ENCODE measurements at regions not wholly inside any gene's neighbourhood (a gene's known extent, or its start where the extent isn't known, plus 50 kb on each side); places are given as distances from the start of the nearest gene placed in this dataset.

DNA sequence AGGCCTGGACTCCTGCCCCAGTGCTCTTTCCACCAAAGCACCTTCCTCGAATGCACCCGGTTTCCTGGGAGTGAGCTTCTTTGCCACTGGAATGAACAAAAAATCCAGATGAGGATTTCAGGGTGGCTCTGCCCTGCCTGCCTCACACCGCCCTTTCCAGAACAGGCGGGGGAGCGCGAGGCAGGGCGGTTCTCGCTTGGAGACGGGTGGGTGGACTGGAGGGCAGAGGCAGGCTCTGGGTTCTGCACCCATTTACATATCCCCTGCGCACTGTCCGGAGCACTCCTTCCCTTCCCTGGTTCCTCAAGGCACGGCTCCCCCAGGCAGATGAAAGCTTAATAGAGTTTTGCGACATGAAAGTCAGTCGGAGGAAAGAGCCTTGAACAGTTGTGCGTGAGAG lies 69.7 kb upstream of the DLK1 start:
- Histone ChIP-seq H3K9me3 (ENCODE audit: control insufficient read depth in 4 of 4, insufficient read depth in 3 of 4, low read length in 3 of 4) (no peaks in the 10 kb centered on the region), H3K4me1 (ENCODE audit: control insufficient read depth in 5 of 5, insufficient read depth in 5 of 5, low read length in 5 of 5) (peaks cover 0 to 9% (median 0%) of the 10 kb centered on the region in 5 donors), H3K4me3 (no peak overlapping the region), H3K9ac (ENCODE audit: insufficient read depth in 1 of 2, low read length in 2 of 2) (no peak overlapping the region), H3K36me3 (ENCODE audit: control insufficient read depth in 4 of 4, insufficient read depth in 4 of 4, low read length in 4 of 4) (no peaks in the 10 kb centered on the region), H3K27ac (ENCODE audit: low read depth in 1 of 2, low read length in 1 of 2) (no peak overlapping the region), H3K27me3 (ENCODE audit: control insufficient read depth in 3 of 3, insufficient read depth in 3 of 3, low read length in 2 of 3) (peaks cover 0 to 20% (median 0%) of the 10 kb centered on the region in 3 donors)
- WGBS, 2 donors = 87 to 88% methylated on average over 15 of the region's 15 CpGs
- no peak for ATAC-seq (ENCODE audit: insufficient read depth, low FRiP score)
- TF ChIP-seq, protein P1, sequence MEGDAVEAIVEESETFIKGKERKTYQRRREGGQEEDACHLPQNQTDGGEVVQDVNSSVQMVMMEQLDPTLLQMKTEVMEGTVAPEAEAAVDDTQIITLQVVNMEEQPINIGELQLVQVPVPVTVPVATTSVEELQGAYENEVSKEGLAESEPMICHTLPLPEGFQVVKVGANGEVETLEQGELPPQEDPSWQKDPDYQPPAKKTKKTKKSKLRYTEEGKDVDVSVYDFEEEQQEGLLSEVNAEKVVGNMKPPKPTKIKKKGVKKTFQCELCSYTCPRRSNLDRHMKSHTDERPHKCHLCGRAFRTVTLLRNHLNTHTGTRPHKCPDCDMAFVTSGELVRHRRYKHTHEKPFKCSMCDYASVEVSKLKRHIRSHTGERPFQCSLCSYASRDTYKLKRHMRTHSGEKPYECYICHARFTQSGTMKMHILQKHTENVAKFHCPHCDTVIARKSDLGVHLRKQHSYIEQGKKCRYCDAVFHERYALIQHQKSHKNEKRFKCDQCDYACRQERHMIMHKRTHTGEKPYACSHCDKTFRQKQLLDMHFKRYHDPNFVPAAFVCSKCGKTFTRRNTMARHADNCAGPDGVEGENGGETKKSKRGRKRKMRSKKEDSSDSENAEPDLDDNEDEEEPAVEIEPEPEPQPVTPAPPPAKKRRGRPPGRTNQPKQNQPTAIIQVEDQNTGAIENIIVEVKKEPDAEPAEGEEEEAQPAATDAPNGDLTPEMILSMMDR (IDR thresholded peaks at IDR 0.05; ENCODE audit: control extremely low read depth, extremely low read depth) = no peak
- DNase-seq = no peak

DNA sequence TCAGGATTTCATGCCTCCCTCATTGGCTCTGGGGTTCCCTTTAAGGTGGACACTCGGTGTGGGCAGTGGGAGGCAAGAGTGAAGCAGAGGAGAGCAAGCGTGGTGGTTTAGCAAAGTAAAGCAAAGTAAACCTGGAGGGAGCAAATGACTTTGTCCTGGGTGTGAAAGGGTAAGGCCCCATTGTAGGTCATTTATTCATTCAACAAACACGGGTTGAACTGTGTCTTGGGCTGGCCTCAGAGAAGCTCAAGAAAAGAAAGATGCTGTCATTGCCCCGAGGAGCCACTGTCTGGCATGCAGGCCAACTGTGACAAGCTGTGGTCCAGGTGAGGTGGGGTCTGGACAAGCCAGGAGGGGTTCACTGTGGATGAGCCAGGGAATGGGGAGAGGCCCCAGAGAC lies 68.9 kb upstream of the DLK1 start:
- Histone ChIP-seq H3K4me3 (no peak overlapping the region), H3K9me3 (ENCODE audit: control insufficient read depth in 4 of 4, insufficient read depth in 3 of 4, low read length in 3 of 4) (no peaks in the 10 kb centered on the region), H3K36me3 (ENCODE audit: control insufficient read depth in 4 of 4, insufficient read depth in 4 of 4, low read length in 4 of 4) (no peaks in the 10 kb centered on the region), H3K4me1 (ENCODE audit: control insufficient read depth in 5 of 5, insufficient read depth in 5 of 5, low read length in 5 of 5) (peaks cover 0 to 9% (median 0%) of the 10 kb centered on the region in 5 donors), H3K27me3 (ENCODE audit: control insufficient read depth in 3 of 3, insufficient read depth in 3 of 3, low read length in 2 of 3) (peaks cover 0 to 20% (median 0%) of the 10 kb centered on the region in 3 donors), H3K27ac (ENCODE audit: low read depth in 1 of 2, low read length in 1 of 2) (no peak overlapping the region), H3K9ac (ENCODE audit: insufficient read depth in 1 of 2, low read length in 2 of 2) (no peak overlapping the region)
- DNase-seq (no peak), ATAC-seq (ENCODE audit: insufficient read depth, low FRiP score) (no peak)
- WGBS, 2 donors = 81 to 86% methylated on average over 4 of the region's 4 CpGs
- TF ChIP-seq, protein P1 (IDR thresholded peaks at IDR 0.05; ENCODE audit: control extremely low read depth, extremely low read depth) = no peak

DNA sequence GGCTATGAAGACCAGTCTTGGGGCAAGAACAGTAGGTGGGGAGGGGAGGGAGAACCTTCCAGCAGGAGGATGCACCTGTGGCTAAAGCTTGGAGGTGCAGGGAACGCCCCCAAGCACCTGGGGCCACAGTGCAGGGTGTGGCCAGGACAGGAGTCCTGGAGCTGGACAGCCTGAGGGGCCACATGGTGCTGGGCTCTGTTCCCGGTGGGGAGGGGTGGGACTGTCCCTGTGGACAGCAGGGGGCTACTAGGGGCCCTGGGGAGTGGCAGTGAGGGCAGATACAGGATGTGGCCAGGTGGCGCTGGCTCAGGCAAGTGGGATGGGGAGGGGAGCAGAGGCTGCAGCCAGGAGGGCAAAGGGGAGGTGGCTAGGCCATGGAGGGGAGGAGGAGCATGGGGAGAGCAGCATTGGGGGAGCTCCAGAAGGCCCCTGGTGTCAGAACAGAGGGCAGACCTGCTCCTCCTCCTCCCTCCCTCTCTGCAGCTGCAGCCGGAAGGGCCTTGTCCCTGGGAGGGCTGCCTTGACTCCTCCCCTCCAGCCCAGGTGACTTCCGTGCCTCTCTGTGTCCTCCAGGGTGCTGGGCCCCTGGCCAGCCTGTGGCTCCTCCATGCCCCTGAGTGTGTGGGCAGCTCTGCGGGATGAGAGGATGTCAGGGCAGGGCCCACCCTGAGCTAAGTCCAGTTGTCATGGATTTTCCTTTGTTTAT lies 68.4 kb upstream of the DLK1 start:
- 62 to 65% methylated on average over 6 of the region's 6 CpGs for WGBS, 2 donors
- Histone ChIP-seq H3K36me3 (ENCODE audit: control insufficient read depth in 4 of 4, insufficient read depth in 4 of 4, low read length in 4 of 4) (no peaks in the 10 kb centered on the region), H3K27ac (ENCODE audit: low read depth in 1 of 2, low read length in 1 of 2) (no peak overlapping the region), H3K9ac (ENCODE audit: insufficient read depth in 1 of 2, low read length in 2 of 2) (no peak overlapping the region), H3K4me3 (no peak overlapping the region), H3K4me1 (ENCODE audit: control insufficient read depth in 5 of 5, insufficient read depth in 5 of 5, low read length in 5 of 5) (peaks cover 0 to 9% (median 0%) of the 10 kb centered on the region in 5 donors), H3K9me3 (ENCODE audit: control insufficient read depth in 4 of 4, insufficient read depth in 3 of 4, low read length in 3 of 4) (no peaks in the 10 kb centered on the region), H3K27me3 (ENCODE audit: control insufficient read depth in 3 of 3, insufficient read depth in 3 of 3, low read length in 2 of 3) (peaks cover 0 to 16% (median 0%) of the 10 kb centered on the region in 3 donors)
- DNase-seq (no peak), ATAC-seq (ENCODE audit: insufficient read depth, low FRiP score) (no peak)
- TF ChIP-seq, protein P1 (IDR thresholded peaks at IDR 0.05; ENCODE audit: control extremely low read depth, extremely low read depth) = no peak

Measured in lung (tissue), 11 donors.